IMR-90 (cell line): ENCODE measurements at regions not wholly inside any gene's neighbourhood (a gene's known extent, or its start where the extent isn't known, plus 50 kb on each side); places are given as distances from the start of the nearest gene placed in this dataset.

ENCODE experiments used
- ATAC-seq: fragments of 200-7000 bp; cut with Tn5 transposase; 2 replicates; pipeline ENCODE4 v1.9.1; 2020; ENCODE audit warnings: low read depth, mild to moderate bottlenecking, moderate library complexity
- BruUV-seq: library from RNA; stranded (reverse); fragments of 400-500 nt; replicated peaks from 2 replicates; lab custom pipeline; 2021; lab: Mats Ljungman, UMichigan
- CTCF ChIA-PET: fragments of 300-600 bp; formaldehyde crosslinking; extraction: SDS; loops from one replicate; lab custom pipeline; 2021; ENCODE audit warnings: antibody characterized with exemption; lab: Yijun Ruan, JAX
- POLR2A ChIA-PET: fragments of 300-600 bp; sonication (Branson Sonifier 250); formaldehyde crosslinking; loops from one replicate; lab custom pipeline; 2022; ENCODE audit warnings: antibody characterized with exemption; ENCODE audit not compliant: unreplicated experiment; lab: Charles Lee
- DNase-seq: peaks from one replicate; pipeline ENCODE4 v3.0.0; 2013
- H2AFZ ChIP-seq: replicated peaks from 2 replicates; pipeline ENCODE3; 2013; ENCODE audit warnings: low read length, mild to moderate bottlenecking; ENCODE audit not compliant: poor library complexity
- H2AK5ac ChIP-seq: 2 replicates; pipeline ENCODE4 v1.6.1; 2013; ENCODE audit warnings: low read depth, low read length, inconsistent platforms
- H2AK9ac ChIP-seq: replicated peaks from 2 replicates; pipeline ENCODE3; 2013; ENCODE audit warnings: mild to moderate bottlenecking, low read depth, low read length, moderate library complexity; ENCODE audit not compliant: poor library complexity
- H2BK120ac ChIP-seq: 2 replicates; pipeline ENCODE4 v1.6.1; 2013; ENCODE audit warnings: low read depth, low read length, inconsistent platforms
- H2BK15ac ChIP-seq: 3 replicates; pipeline ENCODE4 v1.6.1; 2013; ENCODE audit warnings: low read depth, low read length, inconsistent platforms
- H2BK20ac ChIP-seq: 2 replicates; pipeline ENCODE4 v1.6.1; 2013; ENCODE audit warnings: low read depth, mild to moderate bottlenecking, inconsistent platforms, low read length, moderate library complexity
- H2BK5ac ChIP-seq: 2 replicates; pipeline ENCODE4 v1.6.1; 2013; ENCODE audit warnings: mild to moderate bottlenecking, low read depth, low read length, inconsistent platforms; ENCODE audit not compliant: poor library complexity, severe bottlenecking
- H3K14ac ChIP-seq: replicated peaks from 2 replicates; pipeline ENCODE4 v1.6.1; 2013; ENCODE audit warnings: low read depth, low read length, inconsistent platforms
- H3K18ac ChIP-seq: 2 replicates; pipeline ENCODE4 v1.6.1; 2013; ENCODE audit warnings: low read depth, low read length, control low read depth
- H3K23ac ChIP-seq: 2 replicates; pipeline ENCODE4 v1.6.1; 2013; ENCODE audit warnings: low read depth, low read length, inconsistent platforms
- H3K27ac ChIP-seq: 2 replicates; pipeline ENCODE4 v1.5.1; 2013; ENCODE audit warnings: mild to moderate bottlenecking, control low read depth, low read length; ENCODE audit not compliant: insufficient read depth
- H3K27me3 ChIP-seq: 2 replicates; pipeline ENCODE4 v1.6.1; 2013; ENCODE audit warnings: low read length; ENCODE audit not compliant: control insufficient read depth, insufficient read depth
- H3K36me3 ChIP-seq: 2 replicates; pipeline ENCODE4 v1.6.1; 2013; ENCODE audit warnings: low read length, mixed read lengths; ENCODE audit not compliant: control insufficient read depth, insufficient read depth
- H3K4ac ChIP-seq: 2 replicates; pipeline ENCODE4 v1.6.1; 2013; ENCODE audit warnings: low read depth, low read length, inconsistent platforms
- H3K4me1 ChIP-seq: 2 replicates; pipeline ENCODE4 v1.6.1; 2013; ENCODE audit warnings: low read length, mixed read lengths; ENCODE audit not compliant: control insufficient read depth, insufficient read depth
- H3K4me2 ChIP-seq: 2 replicates; pipeline ENCODE4 v1.6.1; 2013; ENCODE audit warnings: low read depth, mild to moderate bottlenecking, control low read depth, low read length, moderate library complexity
- H3K4me3 ChIP-seq: 2 replicates; pipeline ENCODE4 v1.5.1; 2013; ENCODE audit warnings: low read depth, mild to moderate bottlenecking, control low read depth, low read length, moderate library complexity; ENCODE audit not compliant: insufficient read depth
- H3K56ac ChIP-seq: 2 replicates; pipeline ENCODE4 v1.6.1; 2013; ENCODE audit warnings: low read length, inconsistent platforms; ENCODE audit not compliant: insufficient read depth; ENCODE audit errors: extremely low read depth
- H3K79me1 ChIP-seq, 2 experiments: 2 replicates each; pipeline ENCODE4 v1.6.1; 2013; ENCODE audit warnings: low read length in 2 of 2, inconsistent platforms in 1 of 2, low read depth in 1 of 2
- H3K9ac ChIP-seq: 2 replicates; pipeline ENCODE4 v1.6.1; 2013; ENCODE audit warnings: low read depth, low read length, control low read depth
- H3K9me1 ChIP-seq: 2 replicates; pipeline ENCODE4 v1.6.1; 2013; ENCODE audit warnings: low read length, inconsistent platforms; ENCODE audit not compliant: insufficient read depth
- H3K9me3 ChIP-seq: 2 replicates; pipeline ENCODE4 v1.6.1; 2013; ENCODE audit warnings: low read length; ENCODE audit not compliant: control insufficient read depth, insufficient read depth
- H4K20me1 ChIP-seq: 2 replicates; pipeline ENCODE4 v1.6.1; 2013; ENCODE audit warnings: low read length, inconsistent platforms; ENCODE audit not compliant: insufficient read depth
- H4K5ac ChIP-seq: 2 replicates; pipeline ENCODE4 v1.6.1; 2013; ENCODE audit warnings: mild to moderate bottlenecking, low read depth, low read length, control low read depth
- H4K8ac ChIP-seq, 2 experiments: 2 replicates each; pipeline ENCODE4 v1.6.1; 2013; ENCODE audit warnings: low read depth in 2 of 2, low read length in 2 of 2, control low read depth in 1 of 2, inconsistent platforms in 1 of 2
- H4K91ac ChIP-seq: 2 replicates; pipeline ENCODE4 v1.6.1; 2013; ENCODE audit warnings: low read depth, low read length, inconsistent platforms; ENCODE audit not compliant: insufficient read depth
- BHLHE40 ChIP-seq: fragments of 150-350 bp; IDR thresholded peaks from 2 replicates; pipeline ENCODE4 v1.6.1; 2016; ENCODE audit warnings: mild to moderate bottlenecking, low read depth, low read length
- CEBPB ChIP-seq: IDR thresholded peaks from 2 replicates; pipeline ENCODE4 v1.6.1; 2012; ENCODE audit warnings: low read depth, low read length, improper control_type of control experiment
- CHD1 ChIP-seq: IDR thresholded peaks from 2 replicates; pipeline ENCODE4 v1.6.1; 2012; ENCODE audit warnings: low read depth, low read length, improper control_type of control experiment
- FOS ChIP-seq: fragments of 150-350 bp; IDR thresholded peaks from 2 replicates; pipeline ENCODE4 v1.6.1; 2016; ENCODE audit warnings: low read depth, low read length
- MAFK ChIP-seq: IDR thresholded peaks from 2 replicates; pipeline ENCODE4 v1.6.1; 2012; ENCODE audit warnings: low read depth, low read length, improper control_type of control experiment
- MAZ ChIP-seq: IDR thresholded peaks from 2 replicates; pipeline ENCODE4 v1.6.1; 2012; ENCODE audit warnings: low read depth, mild to moderate bottlenecking, low read length, improper control_type of control experiment, moderate library complexity, borderline replicate concordance
- MXI1 ChIP-seq: IDR thresholded peaks from 2 replicates; pipeline ENCODE4 v1.6.1; 2012; ENCODE audit warnings: low read depth, mild to moderate bottlenecking, low read length, moderate library complexity, borderline replicate concordance
- NFE2L2 ChIP-seq: fragments of 150-350 bp; IDR thresholded peaks from 2 replicates; pipeline ENCODE4 v1.6.1; 2016; ENCODE audit warnings: low read depth, mild to moderate bottlenecking, low read length
- POLR2A ChIP-seq: IDR thresholded peaks from 2 replicates; pipeline ENCODE4 v1.6.1; 2012; ENCODE audit warnings: mild to moderate bottlenecking, low read depth, low read length
- RAD21 ChIP-seq: IDR thresholded peaks from 2 replicates; pipeline ENCODE4 v1.6.1; 2012; ENCODE audit warnings: low read length, improper control_type of control experiment
- RCOR1 ChIP-seq: IDR thresholded peaks from 2 replicates; pipeline ENCODE4 v1.6.1; 2012; ENCODE audit warnings: mild to moderate bottlenecking, low read length, improper control_type of control experiment; ENCODE audit not compliant: insufficient replicate concordance
- RFX5 ChIP-seq: IDR thresholded peaks from 2 replicates; pipeline ENCODE4 v1.8.0; 2012; ENCODE audit warnings: low read depth, mild to moderate bottlenecking, low read length, moderate library complexity
- SMC3 ChIP-seq: fragments of 150-350 bp; IDR thresholded peaks from 2 replicates; pipeline ENCODE4 v1.6.1; 2016; ENCODE audit warnings: low read depth, mild to moderate bottlenecking, antibody characterized with exemption, low read length, moderate library complexity
- dilution Hi-C: fragments of 300-500 bp; cut with HindIII; formaldehyde crosslinking; loops from one replicate; pipeline ENCODE4 v1.14.3; 2018; ENCODE audit warnings: low sequenced_read_pairs; ENCODE audit not compliant: unreplicated experiment
- in situ Hi-C: fragments of 300-500 bp; cut with MboI; formaldehyde crosslinking; loops from 3 replicates; pipeline ENCODE4 v1.14.3; 2019; ENCODE audit warnings: low sequenced_read_pairs, inconsistent platforms, mixed read lengths
- intact Hi-C: fragments of 100-400 bp; cut with micrococcal nuclease; formaldehyde crosslinking; loops from 2 replicates; pipeline ENCODE4 v1.10.0; 2022
- TF ChIP-seq, protein P1 (sequence below): fragments of 150-350 bp; IDR thresholded peaks from 2 replicates; pipeline ENCODE4 v1.6.1; 2016; ENCODE audit warnings: low read depth, mild to moderate bottlenecking, low read length, moderate library complexity, borderline replicate concordance
- TF ChIP-seq, protein P2 (sequence below): conservative IDR thresholded peaks from 2 replicates; pipeline ENCODE4 v1.5.1; 2012; ENCODE audit warnings: mild to moderate bottlenecking, low read depth, low read length, improper control_type of control experiment
- TF ChIP-seq, protein P3 (sequence below): fragments of 150-350 bp; IDR thresholded peaks from 2 replicates; pipeline ENCODE4 v1.6.1; 2017; ENCODE audit warnings: mild to moderate bottlenecking, antibody characterized with exemption, low read length, low read depth

DNA sequence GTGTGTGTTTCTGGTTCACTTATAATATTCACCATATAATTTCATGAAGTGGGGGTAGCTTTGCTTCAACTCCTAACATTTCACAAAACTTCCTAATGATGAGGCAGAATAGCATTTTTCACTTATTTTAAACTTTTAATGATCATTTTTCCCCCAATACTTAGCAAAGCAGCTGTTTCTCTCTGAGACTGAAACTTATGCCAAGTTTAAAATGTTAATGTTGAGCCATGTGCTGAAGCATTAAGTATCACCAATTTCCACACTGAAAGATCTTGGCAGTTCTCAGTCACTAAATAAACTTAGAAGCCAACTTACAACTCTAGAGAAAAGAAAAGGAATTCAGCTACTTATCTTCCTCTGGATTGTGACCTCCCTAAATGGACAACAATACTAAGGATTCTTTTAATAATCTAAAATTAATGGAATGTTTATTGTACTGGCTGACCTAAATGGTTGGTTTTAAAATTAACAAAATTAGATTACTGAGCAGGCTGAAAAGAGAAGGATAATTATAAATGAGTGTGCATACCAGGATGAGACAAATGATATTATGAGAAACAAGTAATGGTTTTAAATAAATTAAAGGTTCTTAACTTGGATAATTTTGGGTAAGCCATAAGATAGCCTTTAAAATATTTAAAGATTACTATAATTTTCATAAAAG, 1429.4 kb upstream of the ADGRL3 start:
- dilution Hi-C loops, result no loop called here
- in situ Hi-C loops, result no loop called here
- no peak overlapping the region for H2BK120ac ChIP-seq
- no peak overlapping the region for H3K23ac ChIP-seq
- H3K56ac ChIP-seq, result no peak overlapping the region
- no peak overlapping the region for H3K18ac ChIP-seq
- no peak overlapping the region for H3K4ac ChIP-seq
- no peaks in the 10 kb centered on the region for H3K9me3 ChIP-seq
- no peak overlapping the region for H2AFZ ChIP-seq
- TF ChIP-seq SMC3 (no peak), MAZ (no peak), BHLHE40 (no peak), RFX5 (no peak), FOS (no peak), RCOR1 (no peak), MAFK (no peak), CEBPB (no peak), MXI1 (no peak), RAD21 (no peak), POLR2A (no peak), CHD1 (no peak), NFE2L2 (no peak)
- TF ChIP-seq, protein P1, sequence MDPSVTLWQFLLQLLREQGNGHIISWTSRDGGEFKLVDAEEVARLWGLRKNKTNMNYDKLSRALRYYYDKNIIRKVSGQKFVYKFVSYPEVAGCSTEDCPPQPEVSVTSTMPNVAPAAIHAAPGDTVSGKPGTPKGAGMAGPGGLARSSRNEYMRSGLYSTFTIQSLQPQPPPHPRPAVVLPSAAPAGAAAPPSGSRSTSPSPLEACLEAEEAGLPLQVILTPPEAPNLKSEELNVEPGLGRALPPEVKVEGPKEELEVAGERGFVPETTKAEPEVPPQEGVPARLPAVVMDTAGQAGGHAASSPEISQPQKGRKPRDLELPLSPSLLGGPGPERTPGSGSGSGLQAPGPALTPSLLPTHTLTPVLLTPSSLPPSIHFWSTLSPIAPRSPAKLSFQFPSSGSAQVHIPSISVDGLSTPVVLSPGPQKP, result no peak
- TF ChIP-seq, protein P2, sequence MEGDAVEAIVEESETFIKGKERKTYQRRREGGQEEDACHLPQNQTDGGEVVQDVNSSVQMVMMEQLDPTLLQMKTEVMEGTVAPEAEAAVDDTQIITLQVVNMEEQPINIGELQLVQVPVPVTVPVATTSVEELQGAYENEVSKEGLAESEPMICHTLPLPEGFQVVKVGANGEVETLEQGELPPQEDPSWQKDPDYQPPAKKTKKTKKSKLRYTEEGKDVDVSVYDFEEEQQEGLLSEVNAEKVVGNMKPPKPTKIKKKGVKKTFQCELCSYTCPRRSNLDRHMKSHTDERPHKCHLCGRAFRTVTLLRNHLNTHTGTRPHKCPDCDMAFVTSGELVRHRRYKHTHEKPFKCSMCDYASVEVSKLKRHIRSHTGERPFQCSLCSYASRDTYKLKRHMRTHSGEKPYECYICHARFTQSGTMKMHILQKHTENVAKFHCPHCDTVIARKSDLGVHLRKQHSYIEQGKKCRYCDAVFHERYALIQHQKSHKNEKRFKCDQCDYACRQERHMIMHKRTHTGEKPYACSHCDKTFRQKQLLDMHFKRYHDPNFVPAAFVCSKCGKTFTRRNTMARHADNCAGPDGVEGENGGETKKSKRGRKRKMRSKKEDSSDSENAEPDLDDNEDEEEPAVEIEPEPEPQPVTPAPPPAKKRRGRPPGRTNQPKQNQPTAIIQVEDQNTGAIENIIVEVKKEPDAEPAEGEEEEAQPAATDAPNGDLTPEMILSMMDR, result no peak
- TF ChIP-seq, protein P3, sequence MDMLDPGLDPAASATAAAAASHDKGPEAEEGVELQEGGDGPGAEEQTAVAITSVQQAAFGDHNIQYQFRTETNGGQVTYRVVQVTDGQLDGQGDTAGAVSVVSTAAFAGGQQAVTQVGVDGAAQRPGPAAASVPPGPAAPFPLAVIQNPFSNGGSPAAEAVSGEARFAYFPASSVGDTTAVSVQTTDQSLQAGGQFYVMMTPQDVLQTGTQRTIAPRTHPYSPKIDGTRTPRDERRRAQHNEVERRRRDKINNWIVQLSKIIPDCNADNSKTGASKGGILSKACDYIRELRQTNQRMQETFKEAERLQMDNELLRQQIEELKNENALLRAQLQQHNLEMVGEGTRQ, result no peak
- H2BK15ac ChIP-seq, result no peak overlapping the region
- H4K8ac ChIP-seq, result no peak overlapping the region
- no peak overlapping the region for H2BK20ac ChIP-seq
- BruUV-seq, result no TSS peak
- H3K27me3 ChIP-seq, result no peaks in the 10 kb centered on the region
- ChIA-PET CTCF (no interaction called here), POLR2A (no interaction called here)
- intact Hi-C loops, result no loop called here
- no peaks in the 10 kb centered on the region for H3K4me1 ChIP-seq
- H2AK5ac ChIP-seq, result no peak overlapping the region
- H2AK9ac ChIP-seq, result no peak overlapping the region
- no peak overlapping the region for H2BK5ac ChIP-seq
- DNase-seq (no peak), ATAC-seq (no peak)
- no peak overlapping the region for H3K9ac ChIP-seq
- H3K79me1 ChIP-seq, result no peaks in the 10 kb centered on the region
- H4K91ac ChIP-seq, result no peak overlapping the region
- no peak overlapping the region for H4K5ac ChIP-seq
- no peak overlapping the region for H3K4me2 ChIP-seq
- no peak overlapping the region for H3K27ac ChIP-seq
- no peaks in the 10 kb centered on the region for H3K36me3 ChIP-seq
- H3K4me3 ChIP-seq, result no peak overlapping the region
- no peaks in the 10 kb centered on the region for H4K20me1 ChIP-seq
- H3K14ac ChIP-seq, result no peak overlapping the region
- H3K9me1 ChIP-seq, result no peaks in the 10 kb centered on the region
